Lower leg skin (tissue), 4 donors: ENCODE measurements at regions not wholly inside any gene's neighbourhood (a gene's known extent, or its start where the extent isn't known, plus 50 kb on each side); places are given as distances from the start of the nearest gene placed in this dataset.

Experiments
- DNase-seq, 2 donors: peaks; one replicate each; pipeline ENCODE4 v3.0.0-alpha.2; 2019; ENCODE audit warnings: low spot score in 2 of 2
- H3K4me3 ChIP-seq: fragments of 200-600 bp; sonication (generic); 2 replicates; pipeline ENCODE4 v1.5.1; 2017; ENCODE audit warnings: mild to moderate bottlenecking, low read depth; ENCODE audit not compliant: poor library complexity, severe bottlenecking
- CTCF ChIP-seq, 3 donors: fragments of 450-650 bp; IDR thresholded peaks; one replicate each; pipeline ENCODE4 v1.5.1; 2016; ENCODE audit warnings: antibody characterized with exemption in 3 of 3, mild to moderate bottlenecking in 3 of 3, moderate library complexity in 2 of 3
- POLR2A ChIP-seq, 2 donors: fragments of 450-650 bp; IDR thresholded peaks; one replicate each; pipeline ENCODE4 v1.6.1; 2016 to 2017; ENCODE audit warnings: antibody characterized with exemption in 2 of 2, mild to moderate bottlenecking in 1 of 2, moderate library complexity in 1 of 2
- WGBS, 2 donors: methylation state at CpG; one replicate each; pipeline ENCODE4 v1.1.5; 2018; 5-methylcytosine and 5-hydroxymethylcytosine counted together
- intact Hi-C: fragments of 100-400 bp; cut with DNase I; formaldehyde crosslinking; loops from one replicate; pipeline ENCODE4 v1.15.0; 2023; ENCODE audit warnings: low total_unique reads

GRCh38 chr5:17898766-17899165 lies 264.5 kb downstream of the TAF11L14 start:
- intact Hi-C loops, result no loop called here

GRCh38 chr5:17907094-17907493 lies 272.8 kb downstream of the TAF11L14 start:
- no peak for DNase-seq
- H3K4me3 ChIP-seq, result no peak overlapping the region
- TF ChIP-seq CTCF (IDR thresholded peaks at IDR 0.05) (no peak), POLR2A (IDR thresholded peaks at IDR 0.05) (no peak)
- intact Hi-C loops, result no loop called here
- WGBS, 2 donors, result 68 to 71% methylated on average over 2 of the region's 2 CpGs

More at GRCh38 chr5:17898766-17899165, 264.5 kb downstream of the TAF11L14 start:
- DNase-seq, result no peak
- WGBS, 2 donors, result 49 to 57% methylated on average over 2 of the region's 2 CpGs
- no peak overlapping the region for H3K4me3 ChIP-seq
- TF ChIP-seq POLR2A (IDR thresholded peaks at IDR 0.05) (no peak), CTCF (IDR thresholded peaks at IDR 0.05) (no peak)

GRCh38 chr5:17910318-17910717 lies 276.1 kb downstream of the TAF11L14 start:
- DNase-seq, result no peak
- no peak overlapping the region for H3K4me3 ChIP-seq
- intact Hi-C loops, result no loop called here
- TF ChIP-seq CTCF (IDR thresholded peaks at IDR 0.05) (no peak), POLR2A (IDR thresholded peaks at IDR 0.05) (no peak)

GRCh38 chr5:17912794-17913193 lies 278.5 kb downstream of the TAF11L14 start:
- WGBS, 2 donors, result 87 to 91% methylated on average over 3 of the region's 3 CpGs
- TF ChIP-seq POLR2A (IDR thresholded peaks at IDR 0.05), result no peak
- TF ChIP-seq CTCF (IDR thresholded peaks at IDR 0.05), result no peak

GRCh38 chr5:17916446-17916845 lies 282.2 kb downstream of the TAF11L14 start:
- 72 to 75% methylated on average over 6 of the region's 6 CpGs for WGBS, 2 donors
- intact Hi-C loops, result no loop called here
- TF ChIP-seq CTCF (IDR thresholded peaks at IDR 0.05) (no peak), POLR2A (IDR thresholded peaks at IDR 0.05) (no peak)
- no peak for DNase-seq
- H3K4me3 ChIP-seq, result no peak overlapping the region

More at GRCh38 chr5:17912794-17913193, 278.5 kb downstream of the TAF11L14 start:
- no peak for DNase-seq
- no peak overlapping the region for H3K4me3 ChIP-seq
- intact Hi-C loops, result no loop called here

GRCh38 chr5:17917465-17917864 lies 283.2 kb downstream of the TAF11L14 start:
- intact Hi-C loops, result no loop called here

More at GRCh38 chr5:17917465-17917864, 283.2 kb downstream of the TAF11L14 start:
- H3K4me3 ChIP-seq, result no peak overlapping the region
- TF ChIP-seq CTCF (IDR thresholded peaks at IDR 0.05), result no peak
- TF ChIP-seq POLR2A (IDR thresholded peaks at IDR 0.05), result no peak
- no peak for DNase-seq
